ENCODE measurements at regions not wholly inside any gene's neighbourhood (a gene's known extent, or its start where the extent isn't known, plus 50 kb on each side); places are given as distances from the start of the nearest gene placed in this dataset.

- BruUV-seq (replicated peaks) = no TSS peak
- H3K36me3 ChIP-seq (ENCODE audit: control insufficient read depth, insufficient read depth, low read length) = no peaks in the 10 kb centered on the region
- in situ Hi-C loops (cut with HindIII; ENCODE audit: low pct_unique_long_range_greater_than_20kb, low sequenced_read_pairs) = no loop called here
- POLR2A ChIA-PET = no interaction called here
- no peak overlapping the region for H3K27ac ChIP-seq (ENCODE audit: low read length)
- no peaks in the 10 kb centered on the region for H3K27me3 ChIP-seq (ENCODE audit: control insufficient read depth, insufficient read depth, low read length)
- no peaks in the 10 kb centered on the region for H3K9me3 ChIP-seq (ENCODE audit: control insufficient read depth, insufficient read depth, low read depth, low read length)
- H3K4me1 ChIP-seq (ENCODE audit: control insufficient read depth, insufficient read depth, low read length) = no peaks in the 10 kb centered on the region
- CTCF ChIA-PET = interaction anchor here (0.5 kb wide), 1 partner anchor 250 kb away, joined by 3 read pairs; no protein-coding TSS in a partner anchor
- TF ChIP-seq REST (IDR thresholded peaks at IDR 0.05; ENCODE audit: insufficient read depth in 1 of 2, low read depth in 2 of 2, low read length in 1 of 2) (no peak), TCF7L2 (IDR thresholded peaks at IDR 0.05; ENCODE audit: low read depth, low read length) (no peak), POLR2AphosphoS5 (IDR thresholded peaks at IDR 0.05; ENCODE audit: low read depth, low read length) (no peak), SIN3A (IDR thresholded peaks at IDR 0.05; ENCODE audit: borderline replicate concordance, insufficient read depth, low read depth, low read length) (no peak)
- TF ChIP-seq, protein P1, sequence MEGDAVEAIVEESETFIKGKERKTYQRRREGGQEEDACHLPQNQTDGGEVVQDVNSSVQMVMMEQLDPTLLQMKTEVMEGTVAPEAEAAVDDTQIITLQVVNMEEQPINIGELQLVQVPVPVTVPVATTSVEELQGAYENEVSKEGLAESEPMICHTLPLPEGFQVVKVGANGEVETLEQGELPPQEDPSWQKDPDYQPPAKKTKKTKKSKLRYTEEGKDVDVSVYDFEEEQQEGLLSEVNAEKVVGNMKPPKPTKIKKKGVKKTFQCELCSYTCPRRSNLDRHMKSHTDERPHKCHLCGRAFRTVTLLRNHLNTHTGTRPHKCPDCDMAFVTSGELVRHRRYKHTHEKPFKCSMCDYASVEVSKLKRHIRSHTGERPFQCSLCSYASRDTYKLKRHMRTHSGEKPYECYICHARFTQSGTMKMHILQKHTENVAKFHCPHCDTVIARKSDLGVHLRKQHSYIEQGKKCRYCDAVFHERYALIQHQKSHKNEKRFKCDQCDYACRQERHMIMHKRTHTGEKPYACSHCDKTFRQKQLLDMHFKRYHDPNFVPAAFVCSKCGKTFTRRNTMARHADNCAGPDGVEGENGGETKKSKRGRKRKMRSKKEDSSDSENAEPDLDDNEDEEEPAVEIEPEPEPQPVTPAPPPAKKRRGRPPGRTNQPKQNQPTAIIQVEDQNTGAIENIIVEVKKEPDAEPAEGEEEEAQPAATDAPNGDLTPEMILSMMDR (IDR thresholded peaks at IDR 0.05) = no peak
- no peak overlapping the region for H3K4me3 ChIP-seq (ENCODE audit: low read depth in 2 of 2, low read length in 2 of 2)
- ATAC-seq (no peak), DNase-seq (ENCODE audit: low read depth, low spot score) (no peak)
- intact Hi-C loops (cut with micrococcal nuclease; ENCODE audit: unreplicated experiment) = no loop called here
These were observed 1041.3 kb downstream of the AMY1C start for GRCh38 chr1:104791030-104791429.

DNA sequence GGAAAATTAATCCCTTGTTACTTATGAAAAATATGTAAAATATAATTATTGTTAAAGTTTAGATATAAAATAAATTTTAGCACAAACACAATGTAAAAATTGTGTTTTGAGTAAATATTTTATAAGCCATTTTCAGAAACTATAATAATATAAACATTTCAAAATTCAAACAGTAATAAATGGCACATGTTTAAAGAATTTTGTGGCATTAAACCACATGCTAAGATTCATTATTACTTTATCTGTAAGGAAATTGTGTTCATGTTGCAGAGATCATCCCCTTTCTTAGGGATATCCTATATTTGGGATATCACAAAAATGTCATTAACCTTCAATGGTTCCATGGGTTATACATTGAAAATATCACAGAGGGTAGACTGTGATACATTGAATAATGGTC lies 1044.3 kb downstream of the AMY1C start:
- H3K27ac ChIP-seq (ENCODE audit: low read length) = no peak overlapping the region
- intact Hi-C loops (cut with micrococcal nuclease; ENCODE audit: unreplicated experiment) (no loop called here), in situ Hi-C loops (cut with HindIII; ENCODE audit: low pct_unique_long_range_greater_than_20kb, low sequenced_read_pairs) (no loop called here)
- CTCF ChIA-PET = no interaction called here
- no peak for TF ChIP-seq POLR2AphosphoS5 (IDR thresholded peaks at IDR 0.05; ENCODE audit: low read depth, low read length)
- no peak for TF ChIP-seq TCF7L2 (IDR thresholded peaks at IDR 0.05; ENCODE audit: low read depth, low read length)
- no peak for TF ChIP-seq REST (IDR thresholded peaks at IDR 0.05; ENCODE audit: insufficient read depth in 1 of 2, low read depth in 2 of 2, low read length in 1 of 2)
- TF ChIP-seq, protein P1 (IDR thresholded peaks at IDR 0.05) = no peak
- no peak for TF ChIP-seq SIN3A (IDR thresholded peaks at IDR 0.05; ENCODE audit: borderline replicate concordance, insufficient read depth, low read depth, low read length)
- H3K4me1 ChIP-seq (ENCODE audit: control insufficient read depth, insufficient read depth, low read length) = no peaks in the 10 kb centered on the region
- H3K9me3 ChIP-seq (ENCODE audit: control insufficient read depth, insufficient read depth, low read depth, low read length) = no peaks in the 10 kb centered on the region
- no peaks in the 10 kb centered on the region for H3K36me3 ChIP-seq (ENCODE audit: control insufficient read depth, insufficient read depth, low read length)
- POLR2A ChIA-PET = no interaction called here
- ATAC-seq (no peak), DNase-seq (ENCODE audit: low read depth, low spot score) (no peak)
- H3K4me3 ChIP-seq (ENCODE audit: low read depth in 2 of 2, low read length in 2 of 2) = no peak overlapping the region
- H3K27me3 ChIP-seq (ENCODE audit: control insufficient read depth, insufficient read depth, low read length) = no peaks in the 10 kb centered on the region
- BruUV-seq (replicated peaks) = no TSS peak

Measured in Panc1 (cell line).